ENCODE measurements at regions not wholly inside any gene's neighbourhood (a gene's known extent, or its start where the extent isn't known, plus 50 kb on each side); places are given as distances from the start of the nearest gene placed in this dataset.

GRCh38 chr7:1378610-1379601 lies 80.4 kb downstream of the MICALL2 start:
- no peak for DNase-seq (ENCODE audit: low spot score)

- no peak for DNase-seq (ENCODE audit: low spot score)
These were observed 78.9 kb downstream of the MICALL2 start for GRCh38 chr7:1380231-1380815.

- no peak for DNase-seq (ENCODE audit: low spot score)
These were observed 78.3 kb downstream of the MICALL2 start for GRCh38 chr7:1380821-1381580.

- DNase-seq (ENCODE audit: low spot score), result no peak
These were observed 76.5 kb downstream of the MICALL2 start for GRCh38 chr7:1382553-1383397.

- no peak for DNase-seq (ENCODE audit: low spot score)
These were observed 75.7 kb downstream of the MICALL2 start for GRCh38 chr7:1383398-1384112.

GRCh38 chr7:1384113-1384415 lies 75.2 kb downstream of the MICALL2 start:
- DNase-seq (ENCODE audit: low spot score), result no peak
